ENCODE measurements at regions not wholly inside any gene's neighbourhood (a gene's known extent, or its start where the extent isn't known, plus 50 kb on each side); places are given as distances from the start of the nearest gene placed in this dataset.

- no peak for TF ChIP-seq CTCF (IDR thresholded peaks at IDR 0.05)
- no peak for TF ChIP-seq POLR2AphosphoS5 (IDR thresholded peaks at IDR 0.05)
- TF ChIP-seq EP300 (IDR thresholded peaks at IDR 0.05): no peak
- no peak for TF ChIP-seq POLR2A (IDR thresholded peaks at IDR 0.05)
Measured at GRCh38 chr12:41719214-41719613, 425.5 kb downstream of the GXYLT1 start.

Measured in gastroesophageal sphincter (tissue), 3 donors.